SW480 (cell line): ENCODE measurements at regions not wholly inside any gene's neighbourhood (a gene's known extent, or its start where the extent isn't known, plus 50 kb on each side); places are given as distances from the start of the nearest gene placed in this dataset.
"Not testable (repeated sequence)": the region's sequence is repeated elsewhere in the genome, so short reads cannot be mapped to it uniquely, and the experiment has no call there.

Experiments used
- DNase-seq: peaks from one replicate; pipeline ENCODE4 v3.0.0-alpha.2; 2016; ENCODE audit warnings: low spot score

DNA sequence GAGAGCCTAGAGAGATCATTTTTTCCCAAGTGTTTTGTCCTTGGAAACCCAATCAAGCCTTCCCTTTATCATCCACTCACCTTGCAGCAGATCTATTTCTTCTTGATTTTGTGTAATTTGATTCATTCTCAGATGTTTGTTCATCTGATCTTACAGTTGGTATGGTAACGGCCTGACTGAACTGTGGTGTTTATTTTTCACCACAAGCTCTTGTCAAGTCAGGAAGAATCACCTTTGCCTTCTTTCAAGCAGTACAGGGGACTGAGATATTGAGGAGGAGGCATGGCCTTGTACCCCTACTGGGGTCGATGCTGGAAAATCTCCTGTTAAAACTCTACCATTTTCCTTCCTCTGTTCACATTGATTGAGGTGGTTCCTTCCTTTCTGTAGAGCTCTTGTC is 361.4 kb upstream of the CFAP20DC start:
- no peak for DNase-seq

GRCh38 chr3:59408047-59408624 is 358.3 kb upstream of the CFAP20DC start:
- DNase-seq, result no peak

GRCh38 chr3:59407425-59407824 is 357.6 kb upstream of the CFAP20DC start:
- DNase-seq, result no peak

DNA sequence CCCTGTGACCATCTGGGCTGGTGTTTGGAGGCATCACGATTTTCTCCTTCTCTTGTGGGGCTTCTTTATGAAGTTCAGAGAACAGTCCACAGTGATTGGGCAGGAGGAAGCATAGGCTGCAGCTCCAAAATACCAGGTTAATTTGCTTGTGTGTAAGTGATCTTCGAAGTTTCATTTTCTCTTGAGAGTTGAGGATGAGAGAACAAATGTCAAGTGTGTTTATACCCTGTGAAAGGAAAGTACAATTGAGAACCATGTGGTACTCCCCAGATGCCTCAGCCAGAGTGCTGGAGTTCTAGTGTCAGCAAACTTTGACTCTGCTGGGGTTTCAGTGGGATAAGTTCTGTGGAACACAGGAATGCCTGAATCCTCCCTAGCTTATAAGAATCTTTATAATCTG is 357.1 kb upstream of the CFAP20DC start:
- no peak for DNase-seq

DNA sequence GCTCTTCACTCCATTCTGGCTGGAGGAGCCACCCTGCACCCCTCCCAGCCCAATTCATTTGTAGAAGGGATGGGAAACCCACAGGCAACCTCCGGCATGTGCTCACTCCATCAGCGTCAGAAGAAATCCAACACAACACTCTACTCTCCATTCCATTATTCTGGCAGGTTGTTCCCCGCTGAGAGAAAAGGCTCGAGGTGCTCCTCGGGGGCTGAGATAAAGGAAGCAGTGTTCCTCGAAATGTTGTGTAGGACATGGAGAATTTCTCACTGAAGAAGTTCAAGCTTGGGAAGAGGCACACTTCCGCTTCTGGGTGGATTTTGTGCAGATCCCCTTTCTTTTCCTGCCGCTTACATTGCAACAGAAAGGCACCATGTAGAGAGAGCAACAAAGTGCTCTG is 355.0 kb upstream of the CFAP20DC start:
- no peak for DNase-seq

GRCh38 chr3:59404064-59404463 is 354.2 kb upstream of the CFAP20DC start:
- no peak for DNase-seq

- no peak for DNase-seq
These were observed 352.1 kb upstream of the CFAP20DC start for GRCh38 chr3:59401924-59402323.

- DNase-seq, result no peak
These were observed 342.3 kb upstream of the CFAP20DC start for GRCh38 chr3:59392116-59392515.

GRCh38 chr3:59391131-59391530 is 341.3 kb upstream of the CFAP20DC start:
- no peak for DNase-seq

DNA sequence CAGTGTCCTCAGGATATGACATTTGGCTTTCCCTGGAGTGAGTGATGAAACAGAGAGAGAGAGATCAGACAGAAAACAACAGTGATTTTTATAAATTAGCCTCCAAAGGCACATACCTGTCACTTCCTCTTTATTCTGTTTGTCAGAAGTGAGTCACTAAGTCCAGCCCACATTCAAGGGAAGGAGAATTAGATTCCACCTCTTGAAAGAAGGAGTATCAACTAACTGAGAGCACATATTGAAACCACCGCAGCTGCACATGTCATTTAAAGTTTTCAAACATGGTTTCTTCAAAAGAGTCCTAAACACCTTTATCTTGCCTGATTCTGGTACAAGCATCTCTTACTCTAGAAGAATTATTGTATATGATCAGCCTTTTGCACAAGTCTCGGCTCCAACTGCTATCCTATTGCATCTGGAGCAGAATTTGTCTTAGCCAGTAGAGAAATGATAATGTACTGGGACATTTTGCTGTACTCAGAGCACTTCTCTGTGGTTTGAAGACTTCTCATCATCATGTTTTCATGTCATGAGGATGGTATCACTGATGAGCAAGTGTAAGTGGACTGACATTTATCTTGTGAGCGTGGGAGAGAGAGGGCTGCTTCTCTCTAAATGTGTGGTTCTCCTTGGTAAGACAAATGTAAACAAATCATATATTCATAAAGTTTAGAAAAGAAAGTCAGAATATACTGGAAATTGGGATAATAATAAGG is 338.9 kb upstream of the CFAP20DC start:
- DNase-seq, result no peak

DNA sequence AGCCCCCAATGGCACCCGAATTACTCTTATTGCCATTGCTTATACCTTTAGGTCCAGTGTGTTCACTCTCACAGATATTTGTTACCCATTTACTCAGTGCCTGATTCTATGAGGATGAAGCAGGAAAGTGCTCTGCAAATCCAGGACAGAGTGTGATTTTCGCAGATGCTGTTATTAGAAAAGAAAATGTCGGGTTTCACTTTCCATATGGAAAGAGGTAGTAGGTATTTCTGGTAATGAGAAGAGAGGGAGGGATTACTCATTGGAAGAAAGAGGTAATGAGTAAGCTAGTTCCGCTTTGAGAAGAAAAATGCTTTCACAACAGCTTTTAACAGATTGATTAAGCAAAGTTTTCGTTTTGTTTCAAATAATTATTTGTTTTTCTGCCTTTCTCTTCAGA is 336.3 kb upstream of the CFAP20DC start:
- DNase-seq, result no peak

GRCh38 chr3:59385547-59385946 is 335.7 kb upstream of the CFAP20DC start:
- no peak for DNase-seq

GRCh38 chr3:59381282-59381681 is 331.5 kb upstream of the CFAP20DC start:
- no peak for DNase-seq

- DNase-seq, result no peak
These were observed 330.3 kb upstream of the CFAP20DC start for GRCh38 chr3:59380146-59380545.

GRCh38 chr3:59374818-59375211 is 325.0 kb upstream of the CFAP20DC start:
- DNase-seq, result no peak

- DNase-seq, result no peak
These were observed 324.4 kb upstream of the CFAP20DC start for GRCh38 chr3:59374091-59374817.

GRCh38 chr3:59372346-59372745 is 322.5 kb upstream of the CFAP20DC start:
- DNase-seq, result no peak

- DNase-seq, result no peak
These were observed 319.3 kb upstream of the CFAP20DC start for GRCh38 chr3:59368900-59369675.

DNA sequence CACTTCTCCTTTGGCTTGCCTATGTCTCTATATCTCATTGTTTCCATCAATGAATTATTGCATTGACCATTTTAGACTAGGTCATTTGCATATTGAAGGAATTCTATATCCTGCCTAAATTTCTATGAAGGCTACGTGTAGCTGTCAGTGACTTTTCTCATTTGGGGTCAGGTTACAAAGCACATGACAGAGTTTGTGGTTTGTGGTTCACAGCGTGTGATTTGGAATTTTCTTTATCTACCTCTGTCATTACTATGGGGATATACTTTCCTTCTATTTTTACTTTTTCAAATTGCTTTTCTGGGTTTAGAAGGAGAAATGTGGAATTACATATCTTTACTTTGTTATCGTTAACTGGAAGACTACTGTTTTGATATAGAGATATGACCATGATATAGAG is 317.3 kb upstream of the CFAP20DC start:
- peak; percentile 57 for DNase-seq

GRCh38 chr3:59366218-59366617 is 316.4 kb upstream of the CFAP20DC start:
- DNase-seq, result no peak

DNA sequence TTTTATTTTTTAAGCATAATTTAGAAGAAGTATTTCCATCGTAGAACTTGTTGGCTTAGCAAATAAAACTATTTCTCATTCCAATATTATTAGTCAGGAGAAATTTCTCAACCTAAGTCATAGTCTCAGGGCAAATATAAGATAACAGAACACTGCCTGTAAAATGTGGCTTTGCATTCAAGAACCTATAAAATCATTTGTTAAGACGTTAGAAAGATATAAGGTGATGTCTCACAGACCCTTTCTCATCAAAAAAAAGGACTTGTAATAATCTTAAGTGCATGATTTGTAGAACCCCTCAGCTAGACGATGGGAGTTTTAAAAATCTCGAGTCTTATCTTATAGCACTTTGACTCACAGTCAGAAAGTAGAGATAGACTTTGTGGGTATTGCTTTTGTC is 314.7 kb upstream of the CFAP20DC start:
- DNase-seq, result no peak

GRCh38 chr3:59360312-59360711 is 310.5 kb upstream of the CFAP20DC start:
- not testable (repeated sequence) for DNase-seq

DNA sequence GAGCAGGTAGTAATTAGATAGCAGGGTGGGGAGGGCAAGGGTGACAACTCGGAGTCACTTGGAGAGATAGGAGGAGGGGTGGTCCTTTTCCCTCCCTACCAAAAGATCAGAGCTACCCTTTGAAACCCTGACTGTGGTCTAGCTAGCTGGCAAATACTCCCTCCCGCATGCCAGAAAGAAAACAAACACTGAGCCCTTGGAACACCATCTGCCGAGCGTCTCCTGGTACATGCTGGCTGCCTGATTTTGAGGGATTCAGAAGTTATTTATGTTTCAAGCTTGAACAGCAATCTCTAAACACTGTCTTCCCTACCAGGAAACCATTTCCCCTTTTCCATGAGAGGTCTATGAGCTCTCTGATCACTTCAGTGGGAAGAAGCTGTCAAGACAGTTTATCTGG is 291.6 kb upstream of the CFAP20DC start:
- DNase-seq, result no peak
